HG03520 (cell line): ENCODE measurements at regions not wholly inside any gene's neighbourhood (a gene's known extent, or its start where the extent isn't known, plus 50 kb on each side); places are given as distances from the start of the nearest gene placed in this dataset.
"Not testable (repeated sequence)": the region's sequence is repeated elsewhere in the genome, so short reads cannot be mapped to it uniquely, and the experiment has no call there.

ENCODE experiments used
- ATAC-seq: cut with Tn5 transposase; IDR thresholded peaks from one replicate; pipeline ENCODE4 v1.9.1; 2021; ENCODE audit warnings: mild to moderate bottlenecking, moderate library complexity; ENCODE audit not compliant: unreplicated experiment

DNA sequence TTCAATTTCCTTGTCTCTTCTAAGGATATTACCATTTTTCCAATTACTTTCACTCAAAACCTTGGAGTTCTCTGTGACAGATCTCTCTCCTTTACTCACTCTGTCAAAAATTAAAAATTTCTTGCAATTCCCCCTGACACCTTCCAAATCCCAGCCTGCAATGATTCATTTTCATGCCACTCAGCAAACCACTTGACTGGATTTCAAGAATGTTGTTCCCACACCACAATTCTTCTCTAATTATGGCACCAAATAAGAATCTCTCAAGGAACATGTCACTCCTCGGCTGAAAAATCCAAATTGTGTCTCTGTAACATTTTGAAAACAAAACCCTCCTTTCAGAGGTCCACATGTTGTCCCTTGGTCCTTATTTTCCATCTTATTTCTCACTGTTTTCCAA is 438.9 kb upstream of the ZP4 start:
- no peak for ATAC-seq

DNA sequence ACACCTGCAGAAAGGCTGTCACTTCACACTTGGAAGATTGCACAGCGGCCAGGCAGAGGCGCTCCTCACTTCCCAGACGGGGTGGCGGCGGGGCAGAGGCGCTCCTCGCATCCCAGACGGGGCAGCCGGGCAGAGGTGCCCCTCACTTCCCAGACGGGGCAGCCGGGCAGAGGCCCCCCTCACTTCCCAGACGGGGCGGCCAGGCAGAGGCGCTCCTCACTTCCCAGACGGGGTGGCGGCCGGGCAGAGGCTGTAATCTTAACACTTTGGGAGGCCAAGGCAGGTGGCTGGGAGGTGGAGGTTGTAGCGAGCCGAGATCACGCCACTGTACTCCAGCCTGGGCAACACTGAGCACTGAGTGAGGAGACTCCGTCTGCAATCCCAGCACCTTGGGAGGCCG is 436.3 kb upstream of the ZP4 start:
- ATAC-seq = not testable (repeated sequence)

DNA sequence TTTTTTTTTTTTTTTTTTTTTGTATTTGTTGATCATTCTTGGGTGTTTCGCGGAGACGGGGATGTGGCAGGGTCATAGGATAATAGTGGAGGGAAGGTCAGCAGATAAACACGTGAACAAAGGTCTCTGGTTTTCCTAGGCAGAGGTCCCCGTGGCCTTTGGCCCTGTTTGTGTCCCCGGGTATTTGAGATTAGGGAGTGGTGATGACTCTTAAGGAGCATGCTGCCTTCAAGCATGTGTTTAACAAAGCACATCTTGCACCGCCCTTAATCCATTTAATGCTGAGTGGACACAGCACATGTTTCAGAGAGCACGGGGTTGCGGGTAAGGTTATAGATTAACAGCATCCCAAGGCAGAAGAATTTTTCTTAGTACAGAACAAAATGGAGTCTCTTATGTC is 435.8 kb upstream of the ZP4 start:
- not testable (repeated sequence) for ATAC-seq

DNA sequence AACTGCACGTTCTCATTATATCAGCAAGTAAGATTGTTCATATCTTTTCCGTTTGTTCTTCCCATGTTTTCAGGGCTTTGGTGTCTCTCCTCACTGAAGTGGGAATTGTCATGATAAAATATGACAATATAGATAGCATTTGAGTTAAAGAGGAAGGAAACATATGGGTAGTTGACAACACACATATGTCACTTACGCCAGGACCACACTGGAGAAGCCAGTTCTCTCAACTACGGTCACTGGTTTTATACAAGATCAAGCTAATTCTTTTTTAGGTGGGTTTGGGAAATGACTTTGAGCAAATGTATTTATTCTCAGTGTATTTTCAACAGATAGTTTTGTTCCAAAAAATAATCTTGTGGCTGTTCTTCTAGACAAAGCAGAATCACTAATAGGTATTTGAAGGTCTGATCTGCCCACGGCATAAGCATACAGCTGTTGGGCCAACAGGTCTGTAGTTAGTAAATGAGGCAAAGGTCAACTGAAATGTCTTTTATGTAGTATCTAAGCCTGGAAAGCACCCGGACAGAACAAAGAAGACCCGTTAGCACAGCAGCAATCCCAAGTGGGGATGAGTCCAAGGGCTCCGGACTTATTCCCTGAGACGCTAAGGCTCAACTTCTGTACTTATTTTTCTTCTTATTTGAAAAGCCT is 433.6 kb upstream of the ZP4 start:
- ATAC-seq = no peak

DNA sequence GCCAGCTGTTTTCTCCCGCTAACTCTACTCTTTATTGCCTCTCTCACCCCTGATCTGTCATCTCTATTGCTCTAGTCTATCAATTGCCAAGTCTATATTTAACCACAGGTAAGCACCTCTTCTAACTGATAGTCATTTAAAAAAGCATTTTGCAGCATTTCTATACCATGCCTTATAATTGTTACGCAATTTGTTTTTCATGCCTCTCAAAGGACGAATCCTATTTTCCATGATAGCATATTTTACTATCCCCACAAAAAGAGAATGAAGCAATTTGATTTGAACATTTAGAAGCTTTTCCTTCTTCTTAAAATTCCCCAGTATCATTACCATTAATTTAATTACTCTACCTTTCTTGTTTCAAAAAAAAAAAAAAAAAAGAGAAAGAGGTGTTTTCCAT is 432.8 kb upstream of the ZP4 start:
- no peak for ATAC-seq

DNA sequence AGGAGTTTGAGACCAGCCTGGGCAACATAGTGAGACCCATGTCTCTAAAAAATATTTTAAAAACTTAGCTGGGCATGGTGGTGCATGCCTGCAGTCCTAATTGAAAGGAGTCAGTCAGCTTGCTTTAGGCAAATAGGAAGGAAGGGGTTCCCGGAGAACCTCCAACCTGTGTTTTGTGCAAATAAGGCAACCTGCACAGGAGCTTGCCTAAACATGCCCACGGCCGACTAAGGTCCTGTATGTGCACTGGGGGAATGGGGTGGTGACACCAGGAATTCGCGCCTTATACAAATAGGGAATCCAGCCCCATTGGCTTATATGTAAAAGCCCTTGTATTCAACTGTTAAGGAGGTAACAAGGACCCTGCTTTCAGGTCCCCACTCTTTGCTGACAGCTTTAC is 429.2 kb upstream of the ZP4 start:
- no peak for ATAC-seq

DNA sequence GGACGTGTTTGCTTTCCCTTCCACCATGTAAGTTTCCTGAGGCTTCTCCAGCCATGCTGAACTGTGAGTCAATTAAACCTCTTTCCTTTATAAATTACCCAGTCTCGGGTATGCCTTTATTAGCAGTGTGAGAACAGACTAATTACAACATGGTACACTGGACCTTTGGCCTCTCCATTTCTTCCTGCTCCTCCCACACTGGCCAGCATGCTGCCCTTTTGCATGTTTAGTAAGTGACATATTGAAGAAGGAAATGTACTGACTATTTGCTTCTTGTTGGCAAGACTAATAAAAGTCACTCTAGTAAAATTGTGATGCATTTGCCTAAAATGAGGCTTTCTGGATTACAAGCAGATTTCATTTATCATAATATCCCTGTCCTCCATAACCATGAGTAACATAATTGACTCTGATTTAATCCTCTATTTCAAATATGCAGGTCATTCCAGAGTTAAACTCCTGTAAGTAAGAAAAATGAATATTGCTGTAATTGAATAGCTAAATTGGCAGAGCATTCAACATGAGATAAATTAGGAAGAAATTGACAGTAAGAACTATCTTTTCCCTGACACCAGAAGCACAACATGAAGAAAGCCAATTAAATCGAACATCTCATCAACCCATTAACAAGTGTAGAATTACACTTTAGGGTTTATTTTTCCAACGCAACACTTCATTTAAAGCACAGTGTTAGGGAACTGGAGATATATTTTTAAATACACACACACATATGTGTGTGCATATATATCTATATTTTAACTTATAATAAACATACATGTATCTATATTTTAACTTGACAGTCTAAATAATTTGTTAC is 427.8 kb upstream of the ZP4 start:
- ATAC-seq = no peak

DNA sequence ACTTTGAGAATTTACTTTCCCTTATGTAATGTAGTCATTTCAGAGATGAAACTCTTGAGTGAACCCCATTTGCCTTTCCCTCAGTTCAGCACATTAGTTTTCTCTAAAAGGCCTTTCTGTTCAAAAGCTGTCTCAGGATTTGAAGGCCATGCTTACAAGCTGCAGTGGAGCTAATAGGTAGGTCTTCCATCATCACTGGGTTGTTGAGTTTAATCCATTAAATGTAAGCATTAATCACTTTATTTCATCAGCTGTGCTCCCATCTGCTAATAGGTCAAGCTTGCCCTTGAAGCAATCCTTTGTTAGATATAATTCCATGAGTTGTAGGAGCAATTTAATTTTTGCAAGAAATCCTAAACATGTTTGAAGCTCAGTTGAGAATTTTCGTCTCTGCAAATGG is 422.2 kb upstream of the ZP4 start:
- ATAC-seq = no peak

DNA sequence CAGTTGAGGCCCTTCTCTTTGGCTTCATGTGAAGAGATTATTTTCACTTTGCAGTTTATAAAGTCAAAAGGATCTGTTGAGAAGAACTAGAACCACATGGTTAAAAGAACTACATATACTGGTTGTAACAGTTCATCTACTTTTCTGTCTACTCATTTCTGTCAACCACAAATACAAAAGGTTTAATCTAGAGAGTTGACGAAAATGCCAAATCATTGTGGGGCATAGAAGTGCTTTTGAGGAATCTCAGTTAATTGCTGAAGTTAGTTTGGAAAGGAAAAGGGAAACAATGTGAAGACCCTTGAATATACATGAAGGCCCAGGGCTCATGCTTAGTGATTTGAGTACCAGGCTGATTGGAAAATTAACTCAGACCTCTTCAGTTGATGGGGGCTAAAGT is 415.7 kb upstream of the ZP4 start:
- no peak for ATAC-seq

DNA sequence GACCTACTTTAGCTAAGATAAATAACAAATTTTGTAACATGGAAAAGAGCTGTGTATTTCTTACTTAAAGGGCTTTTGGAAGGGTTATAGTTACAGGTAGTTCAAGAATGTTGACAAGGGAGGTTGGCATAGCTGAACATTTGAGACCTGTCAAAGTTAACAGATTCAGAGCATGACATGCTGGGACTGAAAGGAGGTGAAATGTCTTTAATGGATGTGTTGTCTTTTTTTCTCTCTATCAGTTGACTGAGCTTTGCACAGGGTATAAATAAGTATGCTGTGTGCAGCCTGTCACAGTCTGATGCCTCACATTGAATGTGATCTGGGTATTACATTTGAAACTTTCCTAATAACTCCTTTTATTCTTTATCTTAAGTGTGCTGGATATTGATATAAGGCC is 411.9 kb upstream of the ZP4 start:
- ATAC-seq = no peak

DNA sequence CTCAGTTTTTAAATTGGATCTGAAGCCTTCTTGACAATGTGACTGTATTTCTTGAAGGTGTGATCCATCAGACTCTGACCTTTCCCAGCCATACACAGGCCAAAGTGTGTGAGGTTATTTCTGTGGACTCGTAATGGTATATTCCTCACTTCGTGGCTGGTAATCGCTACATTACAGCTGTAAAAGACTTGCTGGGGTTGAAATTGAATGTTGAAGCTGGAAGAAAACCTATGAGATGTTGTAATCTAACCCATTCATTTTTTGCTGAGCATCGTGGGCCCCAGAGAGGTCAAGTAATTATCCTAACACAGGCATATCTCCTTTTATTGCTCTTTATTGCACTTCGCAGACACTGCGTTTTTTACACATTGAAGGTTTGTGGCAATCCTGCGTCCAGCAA is 405.6 kb upstream of the ZP4 start:
- no peak for ATAC-seq

DNA sequence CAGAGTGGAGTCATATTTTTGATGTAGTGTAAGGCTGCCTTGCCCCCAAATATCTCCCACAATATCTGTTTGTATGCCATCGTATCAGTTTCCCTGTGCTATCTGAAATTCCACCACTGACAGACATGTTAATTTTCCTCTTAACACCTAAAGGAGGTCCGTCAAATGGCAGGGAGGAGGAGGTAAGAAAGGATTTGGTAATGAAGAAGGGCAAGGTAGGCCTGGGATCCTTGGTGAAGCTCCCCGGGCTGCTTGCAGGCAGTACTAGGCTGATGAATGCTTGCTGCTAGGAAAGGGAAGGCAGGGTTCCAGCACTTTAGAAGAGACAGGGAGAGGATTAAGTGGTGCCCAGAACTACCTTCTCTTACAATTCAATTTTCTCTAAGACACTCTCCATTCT is 402.4 kb upstream of the ZP4 start:
- ATAC-seq = no peak

DNA sequence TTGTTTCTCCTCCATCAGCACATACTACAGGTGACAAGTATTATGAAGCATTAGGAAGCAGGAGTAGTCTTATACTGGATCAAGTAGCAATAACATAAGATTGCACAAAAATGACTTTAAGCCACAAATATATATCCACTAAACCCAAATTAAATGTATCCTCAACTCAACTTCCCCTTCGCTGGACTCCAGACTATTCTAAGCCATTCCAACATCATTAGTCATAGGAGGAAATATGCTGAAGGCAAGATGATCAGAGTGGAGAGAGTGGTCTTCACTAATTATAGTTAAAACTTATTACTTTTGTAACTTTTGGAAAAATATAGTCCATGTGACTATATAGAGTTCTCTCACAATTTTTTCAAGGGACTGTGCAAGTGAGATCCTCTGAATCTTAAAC is 390.7 kb upstream of the ZP4 start:
- no peak for ATAC-seq

DNA sequence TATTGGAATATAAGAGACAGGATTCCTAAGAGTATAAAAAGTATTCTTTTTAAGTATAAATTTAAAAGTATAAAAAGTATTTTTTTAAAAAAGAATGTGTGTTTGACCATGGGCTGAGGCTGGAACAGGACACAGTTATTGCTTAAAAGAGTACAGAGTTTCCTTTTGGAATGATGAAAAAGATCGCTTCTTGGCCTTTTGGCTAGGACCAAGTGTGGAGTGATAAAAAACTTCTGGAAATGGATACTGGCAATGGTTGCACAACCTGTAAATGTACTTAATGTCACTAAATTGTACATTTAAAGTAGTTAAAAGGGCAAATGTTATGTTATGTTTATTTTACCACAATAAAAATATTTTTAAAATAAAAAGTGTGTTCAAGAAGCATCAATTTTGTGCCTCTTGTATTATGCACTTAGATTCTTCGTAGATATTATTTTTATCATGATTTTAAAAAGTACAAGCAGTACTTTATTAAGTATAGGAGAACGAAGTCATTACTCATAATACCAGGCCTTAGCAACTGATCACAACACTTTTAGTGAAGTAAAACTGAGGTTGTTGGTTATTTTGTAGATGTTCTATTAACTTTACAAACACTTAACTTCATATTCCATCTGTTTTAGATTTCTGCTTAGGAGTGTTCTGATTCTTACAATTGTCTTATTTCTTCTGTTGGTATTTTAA is 389.1 kb upstream of the ZP4 start:
- ATAC-seq = no peak

DNA sequence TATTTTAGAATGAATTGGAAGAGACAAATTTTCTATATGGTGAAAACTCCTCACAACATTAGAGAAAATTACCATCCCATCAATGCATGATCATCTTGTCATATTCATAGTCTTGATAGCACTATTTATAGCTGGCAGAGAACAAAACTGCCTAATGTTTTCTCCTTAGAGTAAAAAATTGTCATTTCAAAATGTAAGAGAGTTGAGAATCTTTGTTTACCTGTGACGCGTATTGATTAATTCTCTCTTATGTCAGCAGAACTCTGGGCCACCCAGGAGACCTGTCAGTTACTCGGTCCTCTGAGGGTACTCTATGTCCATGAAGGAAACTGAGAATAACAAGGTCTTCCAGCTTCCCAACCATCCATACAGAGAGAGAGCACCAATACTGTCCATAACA is 381.4 kb upstream of the ZP4 start:
- ATAC-seq = no peak

DNA sequence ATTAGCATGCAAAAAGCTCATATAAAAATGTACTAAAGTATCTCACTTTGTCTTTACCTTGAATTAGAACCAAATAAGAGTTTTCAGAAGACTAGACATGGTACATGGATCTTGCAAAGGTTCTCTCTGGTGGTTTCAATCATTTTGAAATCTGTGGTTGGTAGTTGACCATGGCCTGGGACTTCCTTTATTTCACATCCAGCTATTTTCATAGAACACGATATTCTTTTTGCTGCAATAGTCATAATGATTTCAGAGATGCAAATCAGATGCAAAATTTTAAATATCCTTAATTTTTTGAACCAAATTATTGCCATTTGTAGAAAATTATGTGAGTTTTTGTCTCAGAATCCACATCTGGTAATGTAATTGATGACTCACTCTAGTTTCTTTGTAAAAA is 375.1 kb upstream of the ZP4 start:
- no peak for ATAC-seq

DNA sequence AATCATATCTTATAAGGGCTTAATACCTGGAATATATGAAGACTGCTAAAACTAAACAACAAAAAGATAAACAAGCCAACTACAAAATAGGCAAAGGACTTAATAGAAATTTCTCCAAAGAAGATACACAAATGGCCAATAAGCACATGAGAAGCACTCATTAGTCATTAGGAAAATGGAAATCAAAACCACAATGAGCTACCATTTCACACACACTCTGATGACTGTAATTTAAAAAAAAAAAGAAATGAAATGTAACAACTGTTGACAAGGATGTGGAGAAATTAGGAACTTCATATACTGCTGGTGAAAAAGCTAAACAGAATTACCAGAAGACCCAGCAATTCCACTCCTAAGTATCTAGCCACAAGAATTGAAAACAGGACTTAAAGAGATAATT is 374.2 kb upstream of the ZP4 start:
- no peak for ATAC-seq

DNA sequence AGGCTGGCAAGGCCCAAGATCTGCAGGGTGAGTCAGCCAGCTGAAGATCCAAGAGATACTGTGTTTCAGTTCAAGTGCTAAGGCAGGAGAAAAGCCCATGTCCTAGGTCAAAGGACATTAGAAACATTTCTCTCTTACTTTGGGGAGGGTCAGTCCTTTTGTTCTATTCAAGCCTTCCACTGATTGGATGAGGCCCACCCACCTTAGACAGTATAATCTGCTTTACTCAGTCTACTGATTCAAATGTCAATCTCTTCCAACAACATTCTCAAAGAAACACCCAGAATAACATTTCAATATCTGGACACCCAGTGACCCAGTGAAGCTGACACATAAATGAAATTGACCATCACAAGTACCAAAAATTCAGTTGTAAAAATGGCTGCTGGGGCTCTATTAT is 367.8 kb upstream of the ZP4 start:
- ATAC-seq = no peak

DNA sequence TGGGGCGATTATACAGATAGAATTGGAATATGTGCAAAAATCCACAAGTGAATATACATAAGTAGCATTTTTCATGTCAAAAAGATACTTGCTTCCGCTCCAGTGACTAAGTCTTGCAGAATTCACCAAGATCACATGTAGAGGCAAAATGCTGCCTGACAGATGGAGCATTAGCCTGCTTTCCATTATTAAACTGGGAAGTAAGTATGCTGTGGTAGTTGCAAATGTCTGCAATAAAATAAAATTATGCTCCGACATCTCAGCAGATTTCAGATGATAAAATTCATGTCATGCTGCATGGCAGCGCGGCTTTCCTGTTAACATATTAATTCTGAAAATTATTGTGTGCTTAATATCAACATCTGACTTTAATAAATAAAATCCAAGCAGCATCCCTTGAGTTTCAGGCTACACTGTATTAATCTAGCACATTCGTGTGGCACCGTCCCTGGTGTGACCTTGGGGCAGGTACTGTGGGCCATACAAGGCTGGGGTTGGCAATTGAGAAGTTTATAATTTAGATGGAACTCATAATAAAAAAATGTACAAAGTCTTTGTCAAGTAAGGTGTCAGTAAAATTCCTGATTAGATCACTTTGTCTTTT is 366.4 kb upstream of the ZP4 start:
- no peak for ATAC-seq

DNA sequence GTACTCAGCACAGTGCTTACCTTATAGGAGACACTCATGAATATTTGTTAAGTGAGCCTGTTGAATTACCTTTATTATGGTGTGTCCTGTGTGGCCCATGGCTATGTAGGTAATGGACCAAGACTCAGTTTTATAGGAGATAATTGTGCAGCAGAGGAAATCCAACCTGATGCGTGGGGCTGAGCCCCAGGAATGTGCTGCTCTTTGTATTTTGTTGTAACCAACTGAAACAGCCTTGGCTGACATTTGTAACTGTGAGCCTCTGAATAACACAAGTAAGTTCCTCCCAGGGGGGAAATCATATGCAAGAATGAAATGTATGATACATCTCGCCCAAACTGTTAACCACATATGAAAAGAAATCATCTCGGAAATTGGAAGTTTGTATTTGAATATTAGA is 364.2 kb upstream of the ZP4 start:
- ATAC-seq = no peak

DNA sequence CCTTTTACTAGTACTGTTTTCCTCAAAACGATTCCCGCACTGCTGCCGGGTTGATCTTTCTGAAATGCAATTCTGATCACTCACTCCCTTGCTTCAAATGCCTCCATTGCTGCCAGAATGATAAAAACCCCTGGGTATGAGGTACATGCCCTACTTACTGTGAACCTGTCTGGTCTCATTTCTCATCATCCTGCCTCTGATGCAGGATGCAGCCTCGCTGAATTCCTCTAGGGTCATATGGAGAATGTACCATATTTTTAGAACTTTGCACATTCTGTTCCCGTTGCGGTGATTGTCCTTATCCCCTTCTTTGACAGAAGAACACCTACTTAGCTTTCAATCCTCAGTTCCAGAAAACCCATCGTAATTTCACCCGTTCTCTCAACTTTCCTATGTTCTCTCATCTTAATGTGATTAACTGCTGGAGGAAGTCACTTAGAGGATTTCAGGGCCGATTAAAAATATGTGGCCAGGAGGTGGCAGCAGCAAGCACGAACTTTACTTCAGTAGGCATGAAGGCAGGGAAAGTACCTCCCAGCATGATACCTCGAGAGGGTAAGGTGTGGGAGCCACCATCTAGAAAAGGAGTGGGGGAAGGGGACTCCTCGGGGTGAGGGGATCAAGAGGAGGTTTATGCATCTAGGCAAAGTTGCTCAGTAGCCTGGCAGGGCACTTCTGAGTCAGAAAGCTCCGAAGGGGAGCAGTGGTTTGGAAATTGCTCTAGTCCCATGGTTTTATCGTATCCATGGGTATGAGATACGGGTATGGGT is 361.5 kb upstream of the ZP4 start:
- ATAC-seq = no peak
